ENCODE measurements at regions not wholly inside any gene's neighbourhood (a gene's known extent, or its start where the extent isn't known, plus 50 kb on each side); places are given as distances from the start of the nearest gene placed in this dataset.

- TF ChIP-seq ZNF384 (IDR thresholded peaks at IDR 0.05) (no peak), FOXA1 (IDR thresholded peaks at IDR 0.05) (no peak), HDGF (IDR thresholded peaks at IDR 0.05; ENCODE audit: borderline replicate concordance) (no peak), SP1 (IDR thresholded peaks at IDR 0.05) (no peak), L3MBTL2 (conservative IDR thresholded peaks at IDR 0.05) (no peak), TARDBP (IDR thresholded peaks at IDR 0.05) (no peak), SUZ12 (IDR thresholded peaks at IDR 0.05) (no peak), LEF1 (IDR thresholded peaks at IDR 0.05; ENCODE audit: borderline replicate concordance) (no peak), FOXK2 (IDR thresholded peaks at IDR 0.05) (no peak), FOXM1 (IDR thresholded peaks at IDR 0.05; ENCODE audit: borderline replicate concordance) (no peak), ARNT (IDR thresholded peaks at IDR 0.05) (no peak)
These were observed 80.4 kb upstream of the CLEC14A start for GRCh38 chr14:38336298-38336697.
